ENCODE measurements at regions not wholly inside any gene's neighbourhood (a gene's known extent, or its start where the extent isn't known, plus 50 kb on each side); places are given as distances from the start of the nearest gene placed in this dataset.
"Not testable (repeated sequence)": the region's sequence is repeated elsewhere in the genome, so short reads cannot be mapped to it uniquely, and the experiment has no call there.

- H3K36me3 Mint-ChIP-seq; H3K27ac Mint-ChIP-seq; H3K4me3 Mint-ChIP-seq; H3K9me3 Mint-ChIP-seq; H3K4me1 Mint-ChIP-seq; DNase-seq; H3K4me1 ChIP-seq (ENCODE audit: control insufficient read depth in 1 of 2, insufficient read depth in 2 of 2, low read length in 2 of 2); H3K4me2 ChIP-seq (replicated peaks; ENCODE audit: extremely low read depth, low read length, poor library complexity, severe bottlenecking); H3K79me2 ChIP-seq (ENCODE audit: insufficient read depth, low read length); H3K36me3 ChIP-seq (replicated peaks in 1 of 2; ENCODE audit: control insufficient read depth in 1 of 2, insufficient read depth in 2 of 2, low read length in 2 of 2); H3K27me3 ChIP-seq (ENCODE audit: control insufficient read depth in 2 of 2, insufficient read depth in 2 of 2, low read length in 2 of 2); H3K27ac ChIP-seq (ENCODE audit: low read depth in 1 of 2, low read length in 2 of 2); H3K9ac ChIP-seq (ENCODE audit: insufficient read depth, low read length, poor library complexity, severe bottlenecking); H3K27me3 Mint-ChIP-seq (ENCODE audit: low read depth in 3 of 3); intact Hi-C loops (cut with micrococcal nuclease); H4K20me1 ChIP-seq (ENCODE audit: insufficient read depth, low read length); H3K9me3 ChIP-seq (replicated peaks in 1 of 2; ENCODE audit: control insufficient read depth in 1 of 2, insufficient read depth in 1 of 2, low read length in 2 of 2); H2AFZ ChIP-seq (ENCODE audit: insufficient read depth, low read depth, low read length, poor library complexity, severe bottlenecking); H3K4me3 ChIP-seq (replicated peaks in 1 of 3; ENCODE audit: low read depth in 2 of 3, low read length in 3 of 3): not testable (repeated sequence)
- WGBS (ENCODE audit: insufficient coverage), result 91% methylated on average over 5 of the region's 11 CpGs
Observed at GRCh38 chr2:91575701-91576100, 2884.2 kb downstream of the RPIA start.

- H3K36me3 ChIP-seq (replicated peaks in 1 of 2; ENCODE audit: control insufficient read depth in 1 of 2, insufficient read depth in 2 of 2, low read length in 2 of 2); DNase-seq; H3K4me3 Mint-ChIP-seq; H3K4me3 ChIP-seq (replicated peaks in 1 of 3; ENCODE audit: low read depth in 2 of 3, low read length in 3 of 3); H3K4me1 Mint-ChIP-seq; H4K20me1 ChIP-seq (ENCODE audit: insufficient read depth, low read length); intact Hi-C loops (cut with micrococcal nuclease); H3K27me3 Mint-ChIP-seq (ENCODE audit: low read depth in 3 of 3); H3K79me2 ChIP-seq (ENCODE audit: insufficient read depth, low read length); H3K27ac Mint-ChIP-seq; H2AFZ ChIP-seq (ENCODE audit: insufficient read depth, low read depth, low read length, poor library complexity, severe bottlenecking); H3K4me2 ChIP-seq (replicated peaks; ENCODE audit: extremely low read depth, low read length, poor library complexity, severe bottlenecking); H3K4me1 ChIP-seq (ENCODE audit: control insufficient read depth in 1 of 2, insufficient read depth in 2 of 2, low read length in 2 of 2); H3K27me3 ChIP-seq (ENCODE audit: control insufficient read depth in 2 of 2, insufficient read depth in 2 of 2, low read length in 2 of 2); H3K9ac ChIP-seq (ENCODE audit: insufficient read depth, low read length, poor library complexity, severe bottlenecking); H3K9me3 Mint-ChIP-seq; H3K9me3 ChIP-seq (replicated peaks in 1 of 2; ENCODE audit: control insufficient read depth in 1 of 2, insufficient read depth in 1 of 2, low read length in 2 of 2); H3K27ac ChIP-seq (ENCODE audit: low read depth in 1 of 2, low read length in 2 of 2); H3K36me3 Mint-ChIP-seq: not testable (repeated sequence)
- WGBS (ENCODE audit: insufficient coverage), result 50% methylated on average over 1 of the region's 6 CpGs
Observed at GRCh38 chr2:91577406-91577805, 2885.9 kb downstream of the RPIA start.

GRCh38 chr2:91578678-91579077, 2887.2 kb downstream of the RPIA start:
- H3K9me3 Mint-ChIP-seq; H3K36me3 Mint-ChIP-seq; H3K9ac ChIP-seq (ENCODE audit: insufficient read depth, low read length, poor library complexity, severe bottlenecking); H3K27ac ChIP-seq (ENCODE audit: low read depth in 1 of 2, low read length in 2 of 2); H3K4me1 ChIP-seq (ENCODE audit: control insufficient read depth in 1 of 2, insufficient read depth in 2 of 2, low read length in 2 of 2); DNase-seq; H3K4me2 ChIP-seq (replicated peaks; ENCODE audit: extremely low read depth, low read length, poor library complexity, severe bottlenecking); H3K4me3 Mint-ChIP-seq; H3K9me3 ChIP-seq (replicated peaks in 1 of 2; ENCODE audit: control insufficient read depth in 1 of 2, insufficient read depth in 1 of 2, low read length in 2 of 2); H3K27me3 ChIP-seq (ENCODE audit: control insufficient read depth in 2 of 2, insufficient read depth in 2 of 2, low read length in 2 of 2); H3K4me3 ChIP-seq (replicated peaks in 1 of 3; ENCODE audit: low read depth in 2 of 3, low read length in 3 of 3); intact Hi-C loops (cut with micrococcal nuclease); H2AFZ ChIP-seq (ENCODE audit: insufficient read depth, low read depth, low read length, poor library complexity, severe bottlenecking); H3K4me1 Mint-ChIP-seq; H3K79me2 ChIP-seq (ENCODE audit: insufficient read depth, low read length); H3K36me3 ChIP-seq (replicated peaks in 1 of 2; ENCODE audit: control insufficient read depth in 1 of 2, insufficient read depth in 2 of 2, low read length in 2 of 2); H3K27me3 Mint-ChIP-seq (ENCODE audit: low read depth in 3 of 3); H3K27ac Mint-ChIP-seq; H4K20me1 ChIP-seq (ENCODE audit: insufficient read depth, low read length): not testable (repeated sequence)
- 100% methylated on average over 1 of the region's 3 CpGs for WGBS (ENCODE audit: insufficient coverage)

GRCh38 chr2:91579555-91579954, 2888.1 kb downstream of the RPIA start:
- H3K27me3 Mint-ChIP-seq (ENCODE audit: low read depth in 3 of 3); H3K4me1 Mint-ChIP-seq; H2AFZ ChIP-seq (ENCODE audit: insufficient read depth, low read depth, low read length, poor library complexity, severe bottlenecking); H4K20me1 ChIP-seq (ENCODE audit: insufficient read depth, low read length); H3K79me2 ChIP-seq (ENCODE audit: insufficient read depth, low read length); H3K27ac ChIP-seq (ENCODE audit: low read depth in 1 of 2, low read length in 2 of 2); H3K27me3 ChIP-seq (ENCODE audit: control insufficient read depth in 2 of 2, insufficient read depth in 2 of 2, low read length in 2 of 2); H3K9me3 ChIP-seq (replicated peaks in 1 of 2; ENCODE audit: control insufficient read depth in 1 of 2, insufficient read depth in 1 of 2, low read length in 2 of 2); H3K36me3 Mint-ChIP-seq; DNase-seq; H3K9me3 Mint-ChIP-seq; H3K9ac ChIP-seq (ENCODE audit: insufficient read depth, low read length, poor library complexity, severe bottlenecking); H3K4me1 ChIP-seq (ENCODE audit: control insufficient read depth in 1 of 2, insufficient read depth in 2 of 2, low read length in 2 of 2); intact Hi-C loops (cut with micrococcal nuclease); H3K4me3 ChIP-seq (replicated peaks in 1 of 3; ENCODE audit: low read depth in 2 of 3, low read length in 3 of 3); H3K4me3 Mint-ChIP-seq; H3K27ac Mint-ChIP-seq; H3K36me3 ChIP-seq (replicated peaks in 1 of 2; ENCODE audit: control insufficient read depth in 1 of 2, insufficient read depth in 2 of 2, low read length in 2 of 2); H3K4me2 ChIP-seq (replicated peaks; ENCODE audit: extremely low read depth, low read length, poor library complexity, severe bottlenecking): not testable (repeated sequence)
- WGBS (ENCODE audit: insufficient coverage), result no CpG with 5 or more reads among the region's 3 CpGs
